GM19043 (cell line): ENCODE measurements at regions not wholly inside any gene's neighbourhood (a gene's known extent, or its start where the extent isn't known, plus 50 kb on each side); places are given as distances from the start of the nearest gene placed in this dataset.

ENCODE experiments used
- ATAC-seq: cut with Tn5 transposase; IDR thresholded peaks from one replicate; pipeline ENCODE4 v1.9.1; 2021; ENCODE audit warnings: low read depth; ENCODE audit not compliant: unreplicated experiment

DNA sequence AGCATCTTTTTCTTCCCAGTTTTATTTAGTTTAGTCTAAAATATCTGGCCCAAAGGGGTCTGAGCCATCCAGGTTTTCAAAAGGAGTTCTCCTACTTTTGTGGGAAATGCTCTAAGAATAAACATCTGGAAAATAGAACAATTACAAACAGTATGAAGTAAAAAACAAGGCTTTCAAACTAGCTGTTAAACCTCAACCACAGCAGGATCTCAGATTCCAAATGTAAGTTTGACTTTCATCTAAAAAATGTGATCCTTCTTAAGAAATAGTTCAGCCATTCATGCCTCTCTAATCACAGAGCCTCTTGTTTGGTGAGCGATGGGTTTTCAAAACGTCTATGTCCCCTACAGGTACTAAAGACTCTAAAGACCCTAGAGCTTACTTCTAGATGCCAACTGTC, 413.5 kb downstream of the DUSP10 start:
- no peak for ATAC-seq

DNA sequence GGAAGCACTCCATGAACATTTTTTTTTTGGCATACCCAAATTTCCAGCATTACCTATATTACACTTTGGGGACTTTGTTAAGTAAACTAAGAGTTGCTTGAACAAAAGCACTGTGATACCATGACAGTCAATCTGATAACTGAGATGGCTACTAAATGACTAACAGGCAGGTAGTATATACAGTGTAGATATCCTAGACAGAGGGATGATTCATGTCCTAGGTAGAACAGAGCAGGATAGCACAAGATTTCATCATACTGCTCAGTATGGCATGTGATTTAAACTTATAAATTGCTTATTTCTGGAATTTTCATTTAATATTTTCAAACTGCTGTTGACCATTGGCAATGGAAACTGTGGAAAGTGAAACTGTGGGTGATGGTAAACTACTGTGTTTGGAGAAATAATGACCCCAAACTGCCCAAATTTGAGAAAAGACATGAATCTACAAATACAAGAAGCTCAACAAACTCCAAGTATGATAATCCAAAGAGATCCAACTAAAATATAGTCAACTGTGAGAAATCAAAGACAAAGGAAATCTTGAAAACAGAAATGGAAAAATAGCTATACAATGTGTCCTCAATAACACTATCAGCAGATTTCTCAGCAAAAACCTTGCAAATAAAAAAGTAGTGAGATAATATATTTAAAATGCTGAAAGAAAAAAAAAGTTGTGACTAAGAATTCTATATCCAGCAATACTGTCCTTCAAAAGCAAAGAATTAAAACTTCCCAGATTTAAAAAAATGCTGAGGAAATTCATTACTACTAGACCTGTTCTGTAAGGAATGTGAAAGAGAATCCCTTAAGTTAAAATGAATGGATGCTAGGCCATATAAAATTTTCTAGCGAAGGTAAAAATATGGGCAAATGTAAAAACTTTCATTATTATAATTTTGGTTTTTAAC, 410.4 kb downstream of the DUSP10 start:
- no peak for ATAC-seq

GRCh38 chr1:221334062-221334461, 407.8 kb downstream of the DUSP10 start:
- no peak for ATAC-seq

DNA sequence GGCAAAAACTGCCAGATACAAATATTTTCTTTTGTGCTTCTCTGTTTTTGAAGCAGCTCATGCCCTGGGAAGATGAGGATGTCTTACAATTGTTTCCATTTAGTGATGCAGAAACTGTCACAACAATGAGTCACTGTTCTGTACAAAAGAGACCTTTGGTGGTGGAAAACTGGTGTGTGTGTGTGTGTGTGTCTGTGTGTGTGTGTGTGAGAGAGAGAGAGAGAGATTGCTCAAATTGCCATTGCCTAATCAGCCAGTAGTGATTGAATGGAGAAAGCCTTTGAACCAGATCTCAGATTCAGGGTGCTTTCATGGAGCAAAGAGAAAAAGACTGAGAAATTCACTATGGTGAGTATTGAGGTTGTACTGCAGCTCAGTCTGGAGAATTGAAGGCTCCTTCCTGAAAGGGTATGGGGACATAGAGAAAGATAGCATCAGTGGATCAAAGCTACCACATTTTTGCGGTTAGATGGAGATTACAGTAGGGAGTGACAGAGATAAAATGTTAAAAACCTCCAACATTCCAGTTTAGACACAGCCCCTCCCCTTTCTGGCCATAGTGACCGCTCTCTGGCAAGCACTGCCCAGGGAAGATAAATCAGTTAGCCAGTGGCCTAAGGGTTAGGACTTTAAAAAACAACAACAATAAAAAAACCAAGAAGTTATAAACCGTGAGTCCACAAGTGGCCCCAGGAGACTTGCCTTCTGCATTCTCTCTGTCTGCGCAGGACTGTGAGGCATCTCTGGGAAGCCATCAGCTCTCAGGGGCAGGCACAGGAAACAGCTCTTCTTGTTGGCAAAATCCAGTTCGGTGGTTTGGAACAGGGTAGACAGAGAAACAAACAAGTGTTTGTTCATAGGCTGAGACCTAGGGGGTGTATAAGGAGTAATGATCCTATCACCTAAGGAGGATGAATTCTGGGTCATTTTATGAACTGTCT, 406.5 kb downstream of the DUSP10 start:
- ATAC-seq: no peak

GRCh38 chr1:221336126-221336525, 405.8 kb downstream of the DUSP10 start:
- no peak for ATAC-seq

DNA sequence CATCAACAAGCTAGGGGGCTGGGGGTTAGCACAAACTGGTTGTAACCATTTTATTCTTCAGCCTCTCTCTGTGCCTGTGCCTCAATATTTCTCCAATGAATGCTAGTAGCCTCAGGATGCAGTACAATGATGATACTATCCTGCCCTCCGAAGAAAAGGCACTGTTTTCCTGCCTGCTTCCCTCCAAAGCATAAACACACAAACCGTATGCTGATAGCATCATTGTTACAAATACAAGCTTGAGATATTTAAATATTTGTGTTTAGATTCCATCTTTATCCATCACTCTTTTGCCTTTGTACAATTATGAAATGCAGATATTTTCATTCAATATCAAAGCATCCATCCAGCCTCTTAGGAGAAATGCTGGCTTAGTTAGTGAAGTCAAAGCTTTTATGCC, 404.8 kb downstream of the DUSP10 start:
- ATAC-seq: no peak

DNA sequence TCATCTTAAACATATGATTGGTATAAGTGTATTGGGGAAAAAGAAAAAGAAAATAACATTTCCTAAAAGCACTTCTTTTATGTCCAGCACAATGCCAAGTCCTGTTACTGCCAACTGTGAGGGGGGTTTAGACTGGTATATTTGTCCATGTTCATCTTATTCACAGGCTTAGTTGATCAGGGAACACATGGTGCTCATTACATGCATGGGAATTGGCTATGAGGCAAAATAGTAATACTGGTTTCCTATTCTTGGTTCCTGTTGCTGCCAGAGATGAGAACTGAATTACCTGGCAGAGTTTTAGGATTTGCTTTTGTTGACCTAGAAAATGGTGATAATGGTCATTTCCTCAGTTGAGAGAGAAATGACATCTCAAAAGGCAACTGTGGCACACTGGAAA, 398.8 kb downstream of the DUSP10 start:
- ATAC-seq: no peak

- ATAC-seq: no peak
Observed at GRCh38 chr1:221343607-221344006, 398.3 kb downstream of the DUSP10 start.

- no peak for ATAC-seq
Observed at GRCh38 chr1:221344693-221345092, 397.2 kb downstream of the DUSP10 start.

- ATAC-seq: no peak
Observed at GRCh38 chr1:221347706-221348105, 394.2 kb downstream of the DUSP10 start.

DNA sequence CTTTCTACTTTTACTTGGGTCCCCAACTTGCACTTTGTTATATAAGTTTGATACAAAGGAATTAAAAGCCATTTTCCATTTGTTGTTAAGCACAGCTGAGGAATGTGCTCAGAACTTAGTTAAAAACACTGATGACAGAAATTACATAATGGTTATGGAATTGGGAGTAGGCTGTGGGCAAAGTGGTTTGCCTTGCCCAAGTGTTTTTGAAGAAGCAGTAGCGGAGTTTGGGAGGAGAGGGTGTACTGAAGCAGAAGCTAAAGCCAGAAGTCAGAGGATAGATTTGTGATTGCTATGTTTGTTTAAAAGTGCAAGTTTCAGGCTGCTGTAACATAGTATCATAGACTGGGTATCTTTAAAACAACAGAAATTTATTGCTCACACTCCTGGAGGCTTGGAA, 391.8 kb downstream of the DUSP10 start:
- ATAC-seq: no peak

DNA sequence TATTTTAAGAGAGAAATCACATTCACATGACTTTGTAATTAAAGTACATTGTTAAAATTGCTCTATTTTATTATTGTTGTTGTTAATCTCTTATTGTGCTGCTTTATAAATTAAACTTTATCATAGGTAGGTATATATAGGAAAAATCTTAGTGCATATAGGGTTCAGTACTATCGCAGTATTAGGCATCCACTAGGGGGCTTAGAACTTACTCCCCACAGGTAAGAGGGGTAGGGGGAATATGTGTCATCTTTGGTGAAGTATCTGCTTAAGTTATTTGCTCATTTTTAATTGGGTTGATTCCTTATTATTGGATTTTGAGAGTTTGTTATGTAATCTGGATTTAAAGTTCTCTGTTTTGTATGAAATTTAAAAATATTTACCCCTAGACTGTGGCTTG, 385.2 kb downstream of the DUSP10 start:
- ATAC-seq: no peak

DNA sequence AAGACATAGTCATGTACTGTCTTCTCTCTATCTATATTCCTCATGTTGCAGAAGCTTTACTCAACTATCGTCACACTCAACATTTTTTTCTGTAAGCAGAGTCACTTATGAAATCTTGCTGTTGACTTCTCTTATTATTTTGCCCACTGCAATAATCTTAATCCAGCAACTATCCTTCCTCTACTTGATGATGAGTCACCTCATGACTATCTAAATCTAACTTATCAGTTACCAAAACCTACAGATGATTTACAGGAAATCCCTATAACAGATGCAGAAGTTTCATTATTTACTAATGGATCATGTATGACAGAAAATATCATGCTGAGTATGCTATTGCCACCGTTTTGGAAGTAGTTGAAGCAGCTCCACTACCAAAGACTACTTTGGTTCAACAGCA, 378.9 kb downstream of the DUSP10 start:
- no peak for ATAC-seq

DNA sequence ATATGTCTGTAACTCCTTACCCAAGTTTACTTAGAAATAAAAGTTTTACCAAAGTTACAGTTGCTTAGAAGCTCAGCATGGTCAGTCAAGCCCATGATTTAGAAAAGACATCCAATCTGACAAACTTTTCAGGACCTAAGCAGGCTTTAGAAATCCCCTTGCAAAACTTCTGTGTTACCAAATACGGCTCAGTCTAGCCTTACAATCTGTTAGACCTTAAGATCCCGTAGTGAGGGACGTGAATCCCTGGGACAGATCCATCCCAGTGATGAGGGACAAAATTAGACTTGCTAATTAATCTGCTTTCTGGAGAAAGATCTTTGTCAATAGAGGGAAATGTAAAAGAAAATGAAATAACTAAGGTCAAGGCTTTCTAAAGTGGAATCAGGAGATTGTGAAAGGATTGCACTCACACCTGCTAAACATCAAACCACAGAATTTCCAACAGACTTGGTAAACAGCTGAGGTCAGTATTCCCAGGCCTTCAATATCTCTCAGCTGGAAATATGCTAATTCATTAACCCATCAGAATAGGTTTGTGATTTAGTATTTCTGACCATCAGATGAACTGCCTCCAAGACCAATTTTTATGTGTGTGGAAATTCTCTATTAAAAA, 375.3 kb downstream of the DUSP10 start:
- ATAC-seq: no peak

GRCh38 chr1:221371705-221372104, 370.2 kb downstream of the DUSP10 start:
- ATAC-seq: no peak

DNA sequence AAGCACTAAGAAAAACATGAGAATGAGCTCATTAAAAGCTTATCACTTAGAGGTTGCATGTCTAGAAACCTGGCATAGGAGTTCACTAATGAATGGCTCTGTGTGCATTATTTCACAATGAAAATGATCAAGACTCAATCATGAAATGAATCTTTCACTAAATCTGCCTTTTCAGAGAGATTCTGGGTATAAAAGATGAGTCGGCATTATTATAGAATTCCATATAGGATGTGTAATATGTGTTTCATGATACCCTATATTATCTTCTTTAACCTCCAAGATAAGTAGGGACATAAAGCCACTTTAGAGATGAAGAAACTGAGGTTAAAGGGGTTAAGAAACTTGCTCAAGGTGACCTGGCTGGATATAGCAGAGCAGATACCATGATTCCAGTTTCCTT, 368.1 kb downstream of the DUSP10 start:
- ATAC-seq: no peak

DNA sequence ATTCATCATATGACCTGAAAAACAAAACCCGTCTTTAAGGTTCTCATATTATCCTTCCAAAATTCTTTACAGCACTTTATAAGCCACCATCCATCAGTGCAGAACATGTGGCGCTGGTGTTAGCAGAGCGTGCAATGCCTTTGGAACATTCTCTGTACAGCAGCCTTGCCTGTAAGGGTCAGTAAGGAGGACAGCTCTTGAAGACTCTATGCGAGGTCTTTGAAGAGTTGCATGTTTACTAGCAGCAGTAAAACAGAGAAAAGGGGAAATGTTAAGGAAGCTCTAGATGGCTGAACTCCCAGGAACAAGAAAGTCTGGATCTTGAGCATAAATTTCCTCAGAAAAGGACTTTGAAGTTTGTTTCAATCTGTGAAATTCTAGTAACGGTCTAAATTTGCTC, 365.6 kb downstream of the DUSP10 start:
- no peak for ATAC-seq

- ATAC-seq: no peak
Observed at GRCh38 chr1:221381910-221382623, 359.8 kb downstream of the DUSP10 start.

GRCh38 chr1:221392453-221392852, 349.4 kb downstream of the DUSP10 start:
- ATAC-seq: no peak

DNA sequence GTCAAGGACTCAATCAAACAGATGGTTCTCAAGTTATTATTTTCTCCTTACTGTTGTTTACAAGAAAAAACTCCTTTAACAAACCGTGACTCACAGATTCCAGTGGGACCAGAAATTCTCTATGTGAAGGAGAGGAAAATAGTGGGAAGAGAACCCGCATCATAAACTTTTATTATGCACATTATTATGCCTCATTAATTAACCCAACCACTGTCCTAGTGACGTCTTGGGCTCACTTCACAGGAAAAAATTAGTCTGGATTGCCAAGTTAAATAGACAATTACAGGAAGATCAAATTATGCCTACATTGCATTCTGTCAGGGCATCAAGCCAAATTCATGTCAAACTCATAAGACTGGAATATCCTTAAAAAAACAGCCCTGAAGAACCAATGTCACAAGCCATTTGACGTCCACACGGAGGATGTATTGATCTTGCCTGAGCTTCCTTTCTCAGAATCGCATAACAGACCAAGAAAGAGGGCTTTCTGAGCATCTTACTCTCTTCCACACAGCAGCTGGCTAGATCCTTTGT, 347.8 kb downstream of the DUSP10 start:
- no peak for ATAC-seq
